HG03139 (cell line): ENCODE measurements at regions not wholly inside any gene's neighbourhood (a gene's known extent, or its start where the extent isn't known, plus 50 kb on each side); places are given as distances from the start of the nearest gene placed in this dataset.
"Not testable (repeated sequence)": the region's sequence is repeated elsewhere in the genome, so short reads cannot be mapped to it uniquely, and the experiment has no call there.

Source experiments
- ATAC-seq: cut with Tn5 transposase; IDR thresholded peaks from one replicate; pipeline ENCODE4 v1.9.1; 2021; ENCODE audit not compliant: unreplicated experiment

- no peak for ATAC-seq
Measured at GRCh38 chr2:65622499-65622898, 190.1 kb upstream of the SPRED2 start.

- no peak for ATAC-seq
Measured at GRCh38 chr2:65620524-65620923, 188.1 kb upstream of the SPRED2 start.

GRCh38 chr2:65620026-65620425 is 187.6 kb upstream of the SPRED2 start:
- ATAC-seq = no peak

- ATAC-seq = no peak
Measured at GRCh38 chr2:65615602-65616001, 183.2 kb upstream of the SPRED2 start.

GRCh38 chr2:65613968-65614555 is 181.7 kb upstream of the SPRED2 start:
- ATAC-seq = no peak

- no peak for ATAC-seq
Measured at GRCh38 chr2:65611488-65611887, 179.1 kb upstream of the SPRED2 start.

GRCh38 chr2:65608916-65609315 is 176.5 kb upstream of the SPRED2 start:
- no peak for ATAC-seq

- ATAC-seq = no peak
Measured at GRCh38 chr2:65608466-65608865, 176.1 kb upstream of the SPRED2 start.

- ATAC-seq = no peak
Measured at GRCh38 chr2:65607662-65608305, 175.4 kb upstream of the SPRED2 start.

GRCh38 chr2:65605743-65606058 is 173.3 kb upstream of the SPRED2 start:
- ATAC-seq = no peak

GRCh38 chr2:65605058-65605742 is 172.8 kb upstream of the SPRED2 start:
- no peak for ATAC-seq

GRCh38 chr2:65604246-65604645 is 171.8 kb upstream of the SPRED2 start:
- no peak for ATAC-seq

GRCh38 chr2:65602603-65603235 is 170.3 kb upstream of the SPRED2 start:
- ATAC-seq = no peak

GRCh38 chr2:65600871-65601270 is 168.5 kb upstream of the SPRED2 start:
- ATAC-seq = not testable (repeated sequence)

GRCh38 chr2:65600351-65600750 is 168.0 kb upstream of the SPRED2 start:
- not testable (repeated sequence) for ATAC-seq

GRCh38 chr2:65599693-65600092 is 167.3 kb upstream of the SPRED2 start:
- ATAC-seq = no peak

GRCh38 chr2:65598996-65599395 is 166.6 kb upstream of the SPRED2 start:
- ATAC-seq = no peak

- no peak for ATAC-seq
Measured at GRCh38 chr2:65598264-65598663, 165.9 kb upstream of the SPRED2 start.

GRCh38 chr2:65595630-65596029 is 163.2 kb upstream of the SPRED2 start:
- ATAC-seq = no peak

- ATAC-seq = no peak
Measured at GRCh38 chr2:65594150-65594549, 161.8 kb upstream of the SPRED2 start.

- no peak for ATAC-seq
Measured at GRCh38 chr2:65589667-65590066, 157.3 kb upstream of the SPRED2 start.

- no peak for ATAC-seq
Measured at GRCh38 chr2:65587779-65588178, 155.4 kb upstream of the SPRED2 start.
